A673 (cell line): ENCODE measurements at regions not wholly inside any gene's neighbourhood (a gene's known extent, or its start where the extent isn't known, plus 50 kb on each side); places are given as distances from the start of the nearest gene placed in this dataset.

ENCODE experiments used
- BruUV-seq: library from RNA; stranded (reverse); fragments of 400-500 nt; replicated peaks from 2 replicates; lab custom pipeline; 2021; lab: Mats Ljungman, UMichigan
- CTCF ChIA-PET: fragments of 300-600 bp; sonication (Branson Sonifier 250); formaldehyde crosslinking; loops from one replicate; lab custom pipeline; 2022; ENCODE audit warnings: antibody characterized with exemption; lab: Charles Lee
- POLR2A ChIA-PET: fragments of 300-600 bp; sonication (Branson Sonifier 250); formaldehyde crosslinking; loops from one replicate; lab custom pipeline; 2022; ENCODE audit warnings: antibody characterized with exemption; ENCODE audit not compliant: low non-redundant PET; lab: Charles Lee
- DNase-seq: peaks from one replicate; pipeline ENCODE4 v3.0.0-alpha.2; 2015; ENCODE audit warnings: low spot score
- H3K27ac ChIP-seq: fragments of 200-600 bp; sonication (generic); 2 replicates; pipeline ENCODE4 v1.5.1; 2016; ENCODE audit warnings: mixed run types, low read depth, mild to moderate bottlenecking, mixed read lengths, antibody characterized with exemption, low read length; ENCODE audit not compliant: poor library complexity, severe bottlenecking
- H3K27me3 ChIP-seq: fragments of 200-600 bp; sonication (generic); replicated peaks from 2 replicates; pipeline ENCODE4 v1.6.1; 2017; ENCODE audit warnings: mixed run types, low read depth, mild to moderate bottlenecking, mixed read lengths, antibody characterized with exemption, low read length; ENCODE audit not compliant: insufficient read depth, poor library complexity
- H3K36me3 ChIP-seq: fragments of 200-600 bp; sonication (generic); 2 replicates; pipeline ENCODE4 v1.6.1; 2016; ENCODE audit warnings: mixed run types, mild to moderate bottlenecking, mixed read lengths, antibody characterized with exemption, low read length; ENCODE audit not compliant: insufficient read depth, poor library complexity, severe bottlenecking
- H3K4me1 ChIP-seq: fragments of 200-600 bp; sonication (generic); 2 replicates; pipeline ENCODE4 v1.6.1; 2017; ENCODE audit warnings: mixed run types, mild to moderate bottlenecking, mixed read lengths, antibody characterized with exemption, low read length; ENCODE audit not compliant: insufficient read depth, poor library complexity, severe bottlenecking
- H3K4me3 ChIP-seq: fragments of 200-600 bp; sonication (generic); 2 replicates; pipeline ENCODE4 v1.5.1; 2016; ENCODE audit warnings: low read depth, mixed run types, mild to moderate bottlenecking, mixed read lengths, low read length; ENCODE audit not compliant: poor library complexity, severe bottlenecking
- H3K9me3 ChIP-seq: fragments of 200-600 bp; sonication (generic); 2 replicates; pipeline ENCODE4 v1.6.1; 2016; ENCODE audit warnings: mixed run types, low read depth, mild to moderate bottlenecking, mixed read lengths, antibody characterized with exemption, low read length; ENCODE audit not compliant: poor library complexity, severe bottlenecking
- CTCF ChIP-seq: fragments of 300-800, 200-600 bp; sonication (generic); conservative IDR thresholded peaks from 2 replicates; pipeline ENCODE4 v1.5.1; 2017; ENCODE audit warnings: low read depth, mild to moderate bottlenecking, antibody characterized with exemption, low read length, moderate library complexity, mixed read lengths
- EZH2 ChIP-seq: fragments of 200-600 bp; sonication (generic); IDR thresholded peaks from 2 replicates; pipeline ENCODE4 v1.6.1; 2017; ENCODE audit warnings: borderline replicate concordance, low read depth, mild to moderate bottlenecking, mixed read lengths, antibody characterized with exemption, low read length; ENCODE audit not compliant: poor library complexity, severe bottlenecking
- intact Hi-C: fragments of 100-400 bp; cut with micrococcal nuclease; formaldehyde crosslinking; loops from one replicate; pipeline ENCODE4 v1.10.0; 2022; ENCODE audit not compliant: unreplicated experiment

DNA sequence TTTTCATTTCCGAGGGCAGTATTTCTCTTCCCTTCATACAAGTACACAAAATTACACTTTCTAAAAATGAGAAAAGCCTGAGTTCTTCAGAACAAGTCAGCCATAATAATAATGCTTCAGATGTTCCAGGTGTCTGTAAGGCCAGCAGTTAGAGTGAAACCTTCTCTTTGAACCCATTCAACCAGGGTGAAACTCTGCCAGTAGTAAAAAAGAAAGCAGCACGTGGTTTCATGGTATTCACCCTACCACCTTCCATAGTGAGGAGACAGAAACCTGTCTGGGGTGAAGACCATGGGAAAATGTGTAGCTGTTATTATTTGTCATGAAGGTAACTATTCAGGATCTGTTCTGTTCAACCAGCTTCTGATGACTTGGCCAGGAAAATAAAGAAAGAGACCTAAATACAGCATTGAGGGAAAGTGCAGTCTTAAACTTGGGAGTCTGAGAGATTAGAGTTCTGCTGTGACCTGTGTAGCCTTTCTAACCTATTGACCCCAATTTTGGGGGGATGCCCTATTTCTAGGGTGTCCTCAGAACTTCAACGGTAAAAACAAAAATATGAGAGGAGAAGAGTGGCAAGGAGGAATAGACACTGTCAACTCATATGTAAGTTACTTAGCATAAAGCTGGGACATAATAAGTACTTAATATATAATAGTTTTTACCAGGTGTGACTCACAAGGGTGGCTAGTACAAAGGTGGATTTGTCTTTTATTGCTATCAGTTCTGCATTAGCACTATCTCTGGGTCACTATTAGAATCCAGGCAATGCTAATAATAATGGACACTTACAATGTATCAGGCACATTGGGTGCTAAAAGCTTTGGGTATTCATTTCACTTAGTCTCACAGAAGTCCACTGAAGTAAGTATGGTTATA, 70.0 kb upstream of the TNFSF4 start:
- TF ChIP-seq EZH2 = no peak
- no peak for TF ChIP-seq CTCF
- no peak overlapping the region for H3K4me3 ChIP-seq
- DNase-seq = no peak
- intact Hi-C loops = no loop called here
- no peaks in the 10 kb centered on the region for H3K36me3 ChIP-seq
- no peaks in the 10 kb centered on the region for H3K27me3 ChIP-seq
- H3K27ac ChIP-seq = no peak overlapping the region
- no TSS peak for BruUV-seq
- ChIA-PET CTCF (no interaction called here), POLR2A (no interaction called here)
- H3K9me3 ChIP-seq = no peaks in the 10 kb centered on the region
- no peaks in the 10 kb centered on the region for H3K4me1 ChIP-seq

- Histone ChIP-seq H3K9me3 (no peaks in the 10 kb centered on the region), H3K27me3 (no peaks in the 10 kb centered on the region), H3K4me3 (no peak overlapping the region), H3K36me3 (no peaks in the 10 kb centered on the region), H3K27ac (no peak overlapping the region), H3K4me1 (no peaks in the 10 kb centered on the region)
- ChIA-PET CTCF (no interaction called here), POLR2A (no interaction called here)
- intact Hi-C loops = no loop called here
- no peak for DNase-seq
- TF ChIP-seq EZH2 (no peak), CTCF (no peak)
- no TSS peak for BruUV-seq
Observed at GRCh38 chr1:173280899-173281660, 73.9 kb upstream of the TNFSF4 start.

- intact Hi-C loops = no loop called here
- BruUV-seq = no TSS peak
- no peaks in the 10 kb centered on the region for H3K4me1 ChIP-seq
- H3K27ac ChIP-seq = no peak overlapping the region
- DNase-seq = no peak
- no peak for TF ChIP-seq CTCF
- no peak for TF ChIP-seq EZH2
- no peaks in the 10 kb centered on the region for H3K9me3 ChIP-seq
- no peak overlapping the region for H3K4me3 ChIP-seq
- no peaks in the 10 kb centered on the region for H3K36me3 ChIP-seq
- no peaks in the 10 kb centered on the region for H3K27me3 ChIP-seq
- ChIA-PET POLR2A (no interaction called here), CTCF (no interaction called here)
Observed at GRCh38 chr1:173285048-173285447, 77.9 kb upstream of the TNFSF4 start.
